Omental fat pad (tissue), 3 donors: ENCODE measurements at regions not wholly inside any gene's neighbourhood (a gene's known extent, or its start where the extent isn't known, plus 50 kb on each side); places are given as distances from the start of the nearest gene placed in this dataset.
"Not testable (repeated sequence)": the region's sequence is repeated elsewhere in the genome, so short reads cannot be mapped to it uniquely, and the experiment has no call there.

Experiments used
- ATAC-seq: fragments of 150-250 bp; one replicate; pipeline ENCODE4 v1.9.1; 2016; ENCODE audit warnings: mild to moderate bottlenecking, moderate library complexity; ENCODE audit not compliant: low FRiP score
- DNase-seq: peaks from one replicate; pipeline ENCODE4 v3.0.0-alpha.2; 2019; ENCODE audit warnings: low spot score
- TF ChIP-seq, protein P1 (sequence below), 3 donors: fragments of 450-650 bp; IDR thresholded peaks; one replicate each; pipeline ENCODE4 v1.5.1; 2016 to 2017; ENCODE audit warnings: antibody characterized with exemption in 3 of 3, mild to moderate bottlenecking in 3 of 3, moderate library complexity in 2 of 3

DNA sequence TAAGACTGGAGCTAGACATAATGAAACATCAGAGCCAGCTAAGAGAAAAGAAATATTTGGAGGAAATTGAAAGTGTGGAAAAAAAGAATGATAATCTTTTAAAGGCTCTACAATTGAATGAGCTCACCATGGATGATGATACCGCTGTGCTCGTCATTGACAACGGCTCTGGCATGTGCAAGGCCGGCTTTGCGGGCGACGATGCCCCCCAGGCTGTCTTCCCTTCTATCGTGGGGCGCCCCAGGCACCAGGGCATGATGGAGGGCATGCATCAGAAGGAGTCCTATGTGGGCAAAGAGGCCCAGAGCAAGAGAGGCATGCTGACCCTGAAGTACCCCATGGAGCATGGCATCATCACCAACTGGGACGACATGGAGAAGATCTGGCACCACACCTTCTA is 98.3 kb downstream of the CCDC74A start:
- DNase-seq, ATAC-seq: not testable (repeated sequence)

DNA sequence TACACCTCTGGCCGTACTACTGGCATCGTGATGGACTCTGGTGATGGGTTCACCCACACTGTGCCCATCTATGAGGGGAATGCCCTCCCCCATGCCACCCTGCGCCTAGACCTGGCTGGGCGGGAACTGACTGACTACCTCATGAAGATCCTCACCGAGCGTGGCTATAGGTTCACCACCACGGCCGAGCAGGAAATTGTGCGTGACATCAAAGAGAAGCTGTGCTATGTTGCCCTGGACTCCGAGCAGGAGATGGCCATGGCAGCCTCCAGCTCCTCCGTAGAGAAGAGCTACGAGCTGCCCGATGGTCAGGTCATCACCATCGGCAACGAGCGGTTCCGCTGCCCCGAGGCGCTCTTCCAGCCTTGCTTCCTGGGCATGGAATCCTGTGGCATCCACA is 98.9 kb downstream of the CCDC74A start:
- ATAC-seq, DNase-seq: not testable (repeated sequence)

DNA sequence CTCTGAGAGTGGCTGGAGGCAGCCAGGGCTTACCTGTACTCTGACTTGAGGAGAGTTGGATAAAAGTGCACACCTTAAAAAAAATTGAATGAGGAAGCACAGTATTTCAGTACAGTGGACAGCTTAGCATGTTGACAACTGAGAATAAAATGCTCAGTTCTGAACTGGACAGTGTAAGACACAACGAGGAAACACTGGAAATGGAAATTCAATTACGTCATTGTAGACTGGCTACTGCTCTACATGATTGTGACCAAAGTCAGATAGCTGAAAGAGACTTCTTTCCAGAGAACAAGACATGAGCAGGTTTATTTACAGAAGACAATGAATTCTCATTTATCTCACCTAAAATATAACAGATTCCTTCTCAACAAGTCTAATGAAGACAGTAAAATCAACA is 100.1 kb downstream of the CCDC74A start:
- not testable (repeated sequence) for ATAC-seq

DNA sequence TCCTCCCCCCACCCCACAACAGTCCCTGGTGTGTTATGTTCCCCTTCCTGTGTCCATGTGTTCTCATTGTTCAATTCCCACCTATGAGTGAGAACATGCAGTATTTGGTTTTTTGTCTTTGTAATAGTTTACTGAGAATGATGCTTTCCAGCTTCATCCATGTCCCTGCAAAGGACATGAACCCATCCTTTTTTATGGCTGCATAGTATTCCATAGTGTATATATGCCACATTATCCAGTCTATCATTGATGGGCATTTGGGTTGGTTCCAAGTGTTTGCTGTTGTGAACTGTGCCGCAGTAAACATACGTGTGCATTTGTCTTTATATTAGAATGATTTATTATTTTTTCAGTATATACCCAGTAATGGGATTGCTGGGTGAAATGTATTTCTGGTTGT is 104.0 kb downstream of the CCDC74A start:
- not testable (repeated sequence) for DNase-seq

More for the DNA sequence above, 100.1 kb downstream of the CCDC74A start:
- DNase-seq = not testable (repeated sequence)

DNA sequence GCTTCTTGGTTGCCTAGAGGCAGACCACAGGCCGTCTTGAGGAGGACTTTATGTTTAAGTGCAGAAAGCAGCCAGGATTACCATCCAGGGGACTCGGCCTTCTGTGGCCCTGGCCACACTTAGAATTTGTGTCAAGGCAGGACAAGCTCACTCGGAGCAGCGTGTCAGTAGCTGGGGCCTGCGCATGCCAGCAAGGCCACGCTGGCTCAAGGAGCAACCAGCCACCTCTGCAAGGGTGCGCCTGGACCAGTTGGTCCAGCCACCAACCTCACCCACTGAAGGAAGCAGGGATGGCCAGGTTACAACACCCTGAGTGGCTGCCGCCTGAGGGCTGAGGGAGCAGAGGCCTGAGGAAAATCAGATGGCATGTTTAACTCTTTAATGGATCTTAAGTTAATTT is 105.7 kb downstream of the CCDC74A start:
- not testable (repeated sequence) for DNase-seq, ATAC-seq

More for the DNA sequence above, 104.0 kb downstream of the CCDC74A start:
- not testable (repeated sequence) for ATAC-seq

DNA sequence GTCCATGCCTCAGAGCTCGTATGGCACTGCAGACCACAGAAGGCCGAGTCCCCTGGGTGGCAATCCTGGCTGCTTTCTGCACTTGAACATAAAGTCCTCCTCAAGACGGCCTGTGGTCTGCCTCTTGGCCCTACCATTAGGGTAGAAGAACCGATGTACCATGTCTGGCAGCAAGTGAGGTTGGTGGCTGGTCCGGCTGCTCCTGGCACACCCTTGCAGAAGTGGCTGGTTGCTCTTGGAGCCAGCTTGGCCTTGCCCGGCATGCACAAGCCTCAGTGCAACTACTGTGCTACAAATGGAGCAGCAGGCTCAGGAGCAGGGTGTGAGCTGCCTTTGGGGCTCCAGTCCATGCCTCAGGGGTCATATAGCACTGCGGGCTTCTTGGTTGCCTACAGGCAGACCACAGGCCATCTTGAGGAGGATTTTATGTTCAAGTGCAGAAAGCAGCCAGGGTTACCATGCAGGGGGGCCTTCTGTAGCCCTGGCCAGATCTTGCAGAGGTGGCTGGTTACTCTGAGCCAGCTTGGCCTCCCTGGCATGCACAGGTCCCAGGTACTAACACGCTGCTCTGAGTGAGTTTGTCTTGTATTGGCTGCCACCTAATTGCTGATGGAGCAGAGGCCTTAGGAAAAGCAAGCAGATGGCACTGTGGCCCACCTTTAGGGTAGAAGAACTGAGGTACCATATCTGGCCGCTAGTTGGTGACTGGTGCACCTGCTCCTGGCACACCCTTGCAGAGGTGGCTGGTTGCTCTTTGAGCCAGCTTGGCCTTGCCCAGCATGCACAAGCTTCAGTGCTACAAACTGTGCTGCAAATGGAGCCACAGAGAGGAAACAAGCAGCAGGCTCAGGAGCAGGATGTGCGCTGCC is 106.4 kb downstream of the CCDC74A start:
- not testable (repeated sequence) for ATAC-seq, DNase-seq

DNA sequence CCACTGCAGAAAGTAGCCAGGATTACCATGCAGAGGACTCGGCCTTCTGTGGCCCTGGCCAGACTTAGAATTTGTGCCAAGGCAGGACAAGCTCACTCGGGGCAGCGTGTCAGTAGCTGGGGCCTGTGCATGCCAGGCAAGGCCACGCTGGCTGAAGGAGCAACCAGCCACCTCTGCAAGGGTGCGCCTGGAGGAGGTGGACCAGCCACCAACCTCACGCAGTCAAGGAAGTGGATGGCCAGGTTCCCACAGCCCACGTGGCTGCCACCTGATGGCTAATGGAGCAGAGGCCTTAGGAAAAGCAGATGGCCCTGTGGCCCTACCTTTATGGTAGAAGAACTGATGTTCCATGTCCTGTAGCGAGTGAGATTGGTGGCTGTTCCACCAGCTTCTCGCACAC is 107.9 kb downstream of the CCDC74A start:
- TF ChIP-seq, protein P1, sequence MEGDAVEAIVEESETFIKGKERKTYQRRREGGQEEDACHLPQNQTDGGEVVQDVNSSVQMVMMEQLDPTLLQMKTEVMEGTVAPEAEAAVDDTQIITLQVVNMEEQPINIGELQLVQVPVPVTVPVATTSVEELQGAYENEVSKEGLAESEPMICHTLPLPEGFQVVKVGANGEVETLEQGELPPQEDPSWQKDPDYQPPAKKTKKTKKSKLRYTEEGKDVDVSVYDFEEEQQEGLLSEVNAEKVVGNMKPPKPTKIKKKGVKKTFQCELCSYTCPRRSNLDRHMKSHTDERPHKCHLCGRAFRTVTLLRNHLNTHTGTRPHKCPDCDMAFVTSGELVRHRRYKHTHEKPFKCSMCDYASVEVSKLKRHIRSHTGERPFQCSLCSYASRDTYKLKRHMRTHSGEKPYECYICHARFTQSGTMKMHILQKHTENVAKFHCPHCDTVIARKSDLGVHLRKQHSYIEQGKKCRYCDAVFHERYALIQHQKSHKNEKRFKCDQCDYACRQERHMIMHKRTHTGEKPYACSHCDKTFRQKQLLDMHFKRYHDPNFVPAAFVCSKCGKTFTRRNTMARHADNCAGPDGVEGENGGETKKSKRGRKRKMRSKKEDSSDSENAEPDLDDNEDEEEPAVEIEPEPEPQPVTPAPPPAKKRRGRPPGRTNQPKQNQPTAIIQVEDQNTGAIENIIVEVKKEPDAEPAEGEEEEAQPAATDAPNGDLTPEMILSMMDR (IDR thresholded peaks at IDR 0.05) = no peak
- no peak for ATAC-seq
- no peak for DNase-seq

DNA sequence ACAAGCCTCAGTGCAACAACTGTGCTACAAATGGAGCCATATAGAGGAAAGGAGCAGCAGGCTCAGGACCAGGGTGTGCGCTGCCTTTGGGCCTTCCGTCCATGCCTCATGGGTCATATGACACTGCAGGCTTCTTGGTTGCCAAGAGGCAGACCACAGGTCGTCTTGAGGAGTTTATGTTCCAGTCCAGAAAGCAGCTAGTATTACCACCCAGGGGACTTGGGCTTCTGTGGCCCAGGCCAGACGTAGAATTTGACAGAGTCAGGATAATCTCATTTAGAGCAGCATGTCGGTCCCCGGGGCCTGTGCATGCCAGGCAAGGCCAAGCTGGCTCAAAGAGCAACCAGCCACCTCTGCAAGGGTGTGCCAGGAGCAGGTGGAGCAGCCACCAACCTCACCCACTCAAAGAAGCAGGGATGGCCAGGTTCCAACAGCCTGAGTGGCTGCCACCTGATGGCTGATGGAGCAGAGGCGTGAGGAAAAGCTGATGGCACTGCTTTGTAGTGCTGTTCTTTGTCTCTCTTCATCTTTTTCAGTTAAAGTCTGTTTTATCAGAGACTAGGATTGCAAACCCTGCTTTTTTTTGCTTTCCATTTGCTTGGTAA is 109.1 kb downstream of the CCDC74A start:
- not testable (repeated sequence) for DNase-seq, ATAC-seq

DNA sequence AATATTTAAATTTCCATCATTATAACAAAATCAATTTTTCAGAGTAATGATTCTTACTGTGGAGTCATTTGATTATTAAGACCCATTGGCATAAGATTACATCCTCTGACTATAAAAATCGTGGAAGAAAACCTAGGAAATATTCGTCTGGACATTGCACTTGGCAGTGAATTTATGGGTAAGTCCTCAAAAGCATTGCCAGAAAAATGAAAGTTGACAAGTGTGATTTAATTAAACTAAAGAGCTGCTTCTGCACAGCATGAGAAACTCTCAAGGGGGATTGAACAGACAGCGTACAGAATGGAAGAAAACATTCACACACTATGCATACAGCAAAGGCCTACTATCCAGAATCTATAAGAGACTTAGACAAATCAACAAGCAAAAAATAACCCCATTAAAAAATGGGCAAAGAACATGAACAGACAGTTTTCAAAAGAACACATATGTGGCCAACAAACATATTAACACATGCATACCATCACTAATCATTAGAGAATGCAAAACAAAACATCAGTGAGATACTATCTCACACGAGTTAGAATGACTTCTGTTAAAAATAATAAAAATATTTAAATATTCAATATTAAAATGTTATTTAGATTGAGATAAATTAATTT is 111.4 kb downstream of the CCDC74A start:
- not testable (repeated sequence) for DNase-seq, ATAC-seq

DNA sequence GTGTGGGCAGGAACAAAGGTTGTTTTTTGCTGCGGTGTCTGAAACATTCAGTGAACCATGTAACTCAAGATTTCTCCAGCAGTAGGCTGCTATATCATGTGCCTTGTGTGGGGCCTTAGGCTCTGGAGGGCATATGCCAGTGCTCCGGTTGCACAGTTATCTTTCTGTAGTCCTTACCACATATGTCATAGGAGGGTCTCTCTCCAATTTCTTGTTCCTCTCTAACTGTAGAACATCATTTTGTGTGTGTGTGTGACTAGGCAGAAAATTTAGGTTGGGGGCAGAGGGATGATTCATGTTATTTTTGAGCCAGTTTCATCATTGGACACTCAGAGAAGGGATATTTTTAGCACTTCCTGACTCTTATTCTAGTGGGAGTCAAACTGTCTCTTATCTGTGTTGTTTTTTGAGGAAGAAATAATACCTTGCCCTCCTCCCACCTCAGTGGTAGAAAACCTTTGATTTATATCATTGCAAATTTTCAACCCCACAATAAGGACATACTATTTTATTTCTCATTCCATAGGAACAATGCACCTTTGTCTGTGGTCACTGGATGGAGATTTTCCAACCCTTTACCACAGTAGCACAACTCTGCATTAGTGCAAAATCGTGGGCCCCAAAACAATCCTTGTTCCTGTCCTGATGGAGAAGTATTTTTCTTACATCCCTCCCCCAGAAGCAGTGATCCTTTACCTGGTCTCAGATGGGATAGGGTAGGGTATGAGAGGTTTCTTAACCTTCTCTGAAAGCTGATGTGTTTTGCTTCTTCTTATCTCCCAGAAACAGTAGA is 113.9 kb downstream of the CCDC74A start:
- TF ChIP-seq, protein P1 (IDR thresholded peaks at IDR 0.05) = no peak
- ATAC-seq (no peak), DNase-seq (no peak)

DNA sequence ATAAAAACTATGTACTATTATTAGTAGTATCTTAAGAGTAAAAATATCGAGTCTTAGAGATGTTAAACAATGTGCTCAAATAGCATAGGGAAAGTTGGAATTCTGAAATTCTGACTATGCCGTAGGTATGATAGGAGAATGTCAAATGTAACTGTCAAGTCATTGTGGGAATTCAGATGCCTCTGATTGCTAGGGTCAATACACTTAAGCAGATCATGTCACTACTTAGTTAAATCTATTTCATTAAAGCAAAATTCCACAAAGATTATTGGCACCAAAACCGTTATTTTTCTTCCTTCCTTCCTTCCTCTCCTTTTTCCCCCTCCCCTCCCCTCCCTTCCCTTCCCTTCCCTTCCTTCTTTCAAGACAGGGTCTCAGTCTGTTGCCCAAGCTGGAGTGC is 115.5 kb downstream of the CCDC74A start:
- not testable (repeated sequence) for DNase-seq, ATAC-seq
